ENCODE measurements at regions not wholly inside any gene's neighbourhood (a gene's known extent, or its start where the extent isn't known, plus 50 kb on each side); places are given as distances from the start of the nearest gene placed in this dataset.

DNA sequence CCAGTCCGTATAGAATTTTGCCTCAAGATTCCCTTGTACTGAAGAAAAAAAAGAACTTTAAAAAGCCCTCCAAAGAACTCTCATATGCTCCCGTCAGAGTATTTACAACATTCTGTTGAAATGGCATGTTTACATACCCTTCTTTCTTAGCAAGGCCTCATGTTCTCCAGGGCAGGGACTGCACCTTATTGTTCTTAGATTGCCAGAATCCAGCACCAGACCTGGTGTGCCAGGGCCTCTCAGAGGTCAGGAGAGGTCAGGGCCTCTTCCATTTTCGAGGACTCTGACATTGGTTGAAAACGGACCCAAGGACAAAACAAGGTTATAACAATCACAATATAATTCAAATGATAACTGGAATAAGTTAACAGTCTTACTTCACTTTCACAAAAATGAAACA is 78.2 kb downstream of the TNP1 start (continued):
- no peak for TF ChIP-seq KDM4A (IDR thresholded peaks at IDR 0.05; ENCODE audit: low read depth, low read length, severe bottlenecking)
- TF ChIP-seq ATF2 (IDR thresholded peaks at IDR 0.05; ENCODE audit: low read length), result no peak
- no peak for TF ChIP-seq CHD1 (IDR thresholded peaks at IDR 0.05; ENCODE audit: low read depth, low read length)

Data from H1 (cell line).